ENCODE measurements at regions not wholly inside any gene's neighbourhood (a gene's known extent, or its start where the extent isn't known, plus 50 kb on each side); places are given as distances from the start of the nearest gene placed in this dataset.

DNA sequence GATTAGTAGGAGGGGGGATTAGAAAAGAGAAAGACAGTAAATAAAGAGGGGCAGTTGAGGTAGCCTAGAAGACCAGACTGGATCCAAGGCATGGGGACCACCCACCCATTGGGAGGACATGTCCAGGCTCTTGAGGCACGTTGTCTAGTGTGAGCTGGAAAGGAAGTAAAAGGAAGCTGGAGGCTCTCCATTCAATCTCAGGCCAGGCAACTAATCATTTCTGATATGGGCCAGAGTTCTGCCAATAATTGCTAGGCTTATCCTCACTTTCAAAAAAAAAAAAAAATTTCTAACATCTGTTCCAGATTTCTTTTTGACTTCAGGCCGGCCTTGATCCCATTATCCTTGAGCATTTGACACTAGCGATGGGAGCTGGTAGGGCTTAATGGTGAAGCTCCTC lies 476.1 kb downstream of the SOX6 start:
- TF ChIP-seq, protein P1, sequence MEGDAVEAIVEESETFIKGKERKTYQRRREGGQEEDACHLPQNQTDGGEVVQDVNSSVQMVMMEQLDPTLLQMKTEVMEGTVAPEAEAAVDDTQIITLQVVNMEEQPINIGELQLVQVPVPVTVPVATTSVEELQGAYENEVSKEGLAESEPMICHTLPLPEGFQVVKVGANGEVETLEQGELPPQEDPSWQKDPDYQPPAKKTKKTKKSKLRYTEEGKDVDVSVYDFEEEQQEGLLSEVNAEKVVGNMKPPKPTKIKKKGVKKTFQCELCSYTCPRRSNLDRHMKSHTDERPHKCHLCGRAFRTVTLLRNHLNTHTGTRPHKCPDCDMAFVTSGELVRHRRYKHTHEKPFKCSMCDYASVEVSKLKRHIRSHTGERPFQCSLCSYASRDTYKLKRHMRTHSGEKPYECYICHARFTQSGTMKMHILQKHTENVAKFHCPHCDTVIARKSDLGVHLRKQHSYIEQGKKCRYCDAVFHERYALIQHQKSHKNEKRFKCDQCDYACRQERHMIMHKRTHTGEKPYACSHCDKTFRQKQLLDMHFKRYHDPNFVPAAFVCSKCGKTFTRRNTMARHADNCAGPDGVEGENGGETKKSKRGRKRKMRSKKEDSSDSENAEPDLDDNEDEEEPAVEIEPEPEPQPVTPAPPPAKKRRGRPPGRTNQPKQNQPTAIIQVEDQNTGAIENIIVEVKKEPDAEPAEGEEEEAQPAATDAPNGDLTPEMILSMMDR (IDR thresholded peaks at IDR 0.05) = no peak
- no peak for TF ChIP-seq POLR2A (IDR thresholded peaks at IDR 0.05)
